NCI-H1436 (cell line): ENCODE measurements at regions not wholly inside any gene's neighbourhood (a gene's known extent, or its start where the extent isn't known, plus 50 kb on each side); places are given as distances from the start of the nearest gene placed in this dataset.
"Not testable (repeated sequence)": the region's sequence is repeated elsewhere in the genome, so short reads cannot be mapped to it uniquely, and the experiment has no call there.

Source experiments
- DNase-seq: peaks from one replicate; lab custom pipeline; 2025; lab: John Stamatoyannopoulos, UW

DNA sequence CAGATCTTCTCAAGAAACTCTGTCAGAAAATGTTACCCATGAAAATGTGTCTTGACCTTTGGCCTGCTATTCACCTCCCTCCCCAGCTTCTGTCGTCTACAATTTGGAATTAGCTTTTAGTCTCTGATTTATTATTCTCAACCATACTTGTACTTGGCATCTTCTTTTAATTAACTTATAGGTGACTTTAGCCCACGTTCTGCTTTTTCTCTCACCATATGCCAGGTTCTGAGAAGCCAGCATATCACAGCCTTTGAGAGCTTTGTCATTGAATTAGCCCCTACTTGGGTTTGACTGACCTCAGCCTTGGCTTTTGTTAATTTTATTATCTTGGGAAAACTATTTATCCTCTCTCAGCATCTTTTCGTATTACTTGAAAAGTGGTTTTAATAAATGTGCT, 355.9 kb downstream of the OXSM start:
- DNase-seq = no peak

DNA sequence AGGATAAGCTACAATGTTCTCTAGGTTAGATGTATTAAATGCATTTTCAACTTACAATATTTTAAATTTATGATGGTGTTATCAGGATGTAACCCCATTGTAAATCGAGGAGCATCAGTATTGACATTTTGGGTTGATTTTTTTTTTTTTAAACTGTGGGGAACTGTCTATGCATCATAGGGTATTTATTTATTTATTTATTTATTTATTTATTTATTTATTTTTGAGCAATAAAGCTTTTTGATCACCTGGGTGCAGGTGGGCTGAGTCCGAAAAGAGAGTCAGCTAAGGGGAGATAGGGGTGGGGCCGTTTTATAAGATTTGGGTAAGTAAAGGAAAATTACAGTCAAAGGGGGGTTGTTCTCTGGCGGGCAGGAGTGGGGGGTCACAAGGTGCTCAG, 367.5 kb downstream of the OXSM start:
- DNase-seq = not testable (repeated sequence)

DNA sequence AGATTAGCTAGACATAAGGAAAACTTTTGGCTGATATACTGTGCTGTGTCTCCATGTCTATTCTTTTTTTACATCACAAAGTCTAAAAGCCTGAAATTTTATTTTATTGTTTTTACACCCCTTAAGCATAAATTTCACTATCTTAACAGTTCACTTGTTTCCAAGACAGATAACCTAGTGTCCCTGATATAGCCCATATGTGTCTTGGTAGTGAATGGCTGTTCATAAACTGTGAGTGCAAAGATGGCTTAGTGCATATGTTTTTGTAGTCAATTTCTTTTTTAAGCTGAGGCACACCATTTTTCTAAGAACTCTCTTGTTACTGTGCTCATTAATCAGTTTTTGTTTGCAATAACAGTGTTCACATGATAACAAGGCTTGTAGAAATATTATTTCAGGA, 381.1 kb downstream of the OXSM start:
- DNase-seq = no peak

DNA sequence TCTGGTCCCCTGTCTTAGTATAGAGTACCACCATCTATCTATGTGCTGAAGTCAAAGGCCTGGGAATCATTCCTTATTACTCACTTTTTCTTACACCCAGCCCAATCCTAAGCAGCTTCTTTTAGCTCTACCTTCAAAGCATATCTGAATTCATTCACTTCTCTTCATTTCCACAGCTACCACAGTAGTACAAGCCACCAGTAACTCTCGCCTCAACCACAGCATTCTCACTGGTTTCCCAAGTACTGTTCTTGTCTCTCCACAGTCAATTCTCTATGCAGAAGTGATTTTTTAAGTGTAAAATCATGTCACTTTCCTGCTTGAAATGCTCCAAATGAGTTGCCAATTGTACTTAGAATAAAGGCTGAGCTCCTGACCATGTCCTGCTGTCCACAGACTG, 401.7 kb downstream of the OXSM start:
- DNase-seq = no peak

DNA sequence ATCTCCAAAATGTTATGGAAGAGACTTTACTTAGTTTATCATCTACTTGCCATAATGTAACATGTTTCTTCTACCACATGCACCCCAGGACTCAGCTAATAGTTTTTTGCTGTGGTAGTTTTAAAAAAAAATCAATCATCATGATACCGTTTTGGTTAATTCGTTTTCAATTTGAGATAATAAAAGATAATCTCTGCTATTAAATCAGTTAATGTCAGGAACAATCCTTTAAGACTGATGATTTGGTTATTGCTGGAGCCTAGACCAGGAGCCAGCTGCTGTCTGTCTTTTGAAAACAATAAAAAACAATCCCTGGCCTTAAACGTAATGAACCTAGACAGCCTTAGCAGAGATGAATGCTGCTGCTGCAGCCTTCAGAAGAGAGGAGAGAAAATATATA, 403.7 kb downstream of the OXSM start:
- no peak for DNase-seq

DNA sequence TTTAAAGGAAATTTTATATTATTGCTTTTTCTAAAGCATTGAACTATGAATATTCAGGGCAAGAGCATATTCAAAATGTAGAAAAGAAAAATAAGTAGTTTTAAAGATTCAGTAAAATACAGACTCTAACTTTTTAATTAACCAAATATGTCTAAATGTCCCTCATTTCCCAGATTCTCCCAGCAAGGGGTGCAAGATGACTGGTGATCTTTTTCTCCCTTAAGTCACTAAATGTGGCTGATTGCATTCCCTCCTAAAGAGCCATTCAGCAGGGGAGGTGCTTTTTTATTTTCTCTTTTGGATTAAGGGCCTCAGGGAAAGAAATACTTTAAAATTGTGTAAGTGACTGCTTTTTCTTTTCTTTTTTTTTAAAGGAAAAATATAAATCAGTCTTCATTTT, 406.9 kb downstream of the OXSM start:
- DNase-seq = no peak

DNA sequence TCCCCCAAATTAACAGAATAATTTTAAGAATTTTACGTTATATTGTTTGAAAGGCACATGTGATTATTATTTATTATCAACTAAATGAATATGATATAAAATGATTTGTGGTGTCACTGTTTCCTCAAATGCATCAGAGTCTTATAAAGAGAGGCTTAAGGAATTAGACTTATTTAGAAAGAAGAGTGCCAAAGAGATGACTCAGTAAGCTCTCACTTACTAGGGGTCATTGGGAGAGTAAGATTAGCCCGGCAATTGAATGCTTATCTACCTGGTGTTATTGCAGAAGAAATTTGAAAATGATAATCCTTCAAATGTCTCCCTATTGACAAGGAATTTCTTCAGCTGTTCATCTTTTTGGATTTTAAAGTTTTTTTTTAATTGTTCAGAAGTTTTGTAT, 408.7 kb downstream of the OXSM start:
- no peak for DNase-seq

DNA sequence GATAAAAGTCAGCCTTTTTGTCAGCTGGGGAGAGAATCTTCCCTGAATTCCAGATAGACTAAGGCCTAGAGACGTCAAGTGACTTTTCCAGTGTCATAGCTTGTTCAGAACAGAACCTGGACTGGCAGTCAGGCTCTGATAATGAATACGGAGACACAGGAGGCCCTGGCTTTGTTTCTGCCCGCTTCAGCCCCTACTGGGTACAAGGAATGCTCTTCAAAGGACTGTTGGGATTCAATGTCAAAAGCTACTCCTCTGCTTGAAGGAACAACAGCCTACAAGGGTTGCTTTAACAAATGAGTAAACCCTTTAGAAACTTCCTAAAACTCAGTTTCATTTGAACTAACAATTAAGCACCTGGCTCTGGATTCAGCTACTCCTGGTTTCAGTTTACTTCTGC, 412.3 kb downstream of the OXSM start:
- DNase-seq = no peak

DNA sequence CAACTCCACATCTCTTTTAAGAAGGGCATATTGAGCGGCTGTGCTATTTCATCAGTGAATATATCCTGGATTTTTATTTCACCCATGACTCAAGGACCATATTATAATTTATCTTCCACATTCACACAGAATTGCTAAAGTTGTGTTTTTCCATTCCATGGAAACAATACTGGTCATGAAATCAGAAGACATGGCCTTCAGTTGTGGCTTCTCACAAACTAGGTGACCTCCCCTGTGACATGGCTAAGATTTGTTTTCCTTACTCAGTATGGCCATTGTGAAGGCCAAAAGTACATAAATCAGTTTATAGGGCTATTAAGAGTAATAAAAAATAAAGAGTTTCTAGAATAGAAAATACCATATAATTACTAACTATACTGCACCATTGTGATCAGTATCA, 415.6 kb downstream of the OXSM start:
- no peak for DNase-seq

DNA sequence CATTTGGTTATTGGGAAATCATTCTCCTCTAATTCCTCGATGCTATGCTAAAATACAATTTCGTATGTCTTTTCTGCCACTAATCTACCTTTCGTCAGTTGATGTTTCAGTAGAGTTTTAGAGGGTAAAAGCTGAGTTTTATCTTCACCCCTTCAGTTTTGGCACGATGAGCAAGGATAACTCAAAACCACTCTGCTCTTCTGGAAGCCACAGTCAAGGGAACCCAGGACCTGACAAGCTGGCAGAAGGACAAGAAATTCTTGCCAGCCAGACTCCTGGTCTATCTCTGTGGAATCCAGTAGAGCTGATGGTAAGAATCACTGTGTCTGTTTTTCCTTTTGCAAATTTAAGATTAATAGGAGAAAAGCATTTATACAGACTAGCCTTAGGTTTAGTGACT, 414.4 kb upstream of the LRRC3B start:
- no peak for DNase-seq

DNA sequence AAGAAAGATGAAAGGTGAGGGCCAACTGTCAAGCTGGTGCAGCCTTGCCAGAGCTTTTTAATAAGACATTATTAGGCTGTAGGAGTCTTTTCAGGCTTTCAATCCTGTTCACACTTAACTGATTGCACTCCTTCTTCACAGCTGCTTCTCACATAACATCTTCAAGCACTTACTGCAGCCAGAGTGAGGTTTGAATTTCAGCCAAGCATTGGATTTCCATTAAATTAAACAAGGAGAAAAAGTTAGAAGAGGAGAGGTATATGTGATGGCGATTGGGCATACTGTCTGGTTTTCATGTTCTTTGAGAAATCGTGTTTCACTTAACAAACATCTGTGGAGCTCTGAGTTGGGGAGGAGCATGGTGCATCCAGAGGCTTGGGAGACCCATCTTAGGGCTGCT, 392.8 kb upstream of the LRRC3B start:
- DNase-seq = no peak

DNA sequence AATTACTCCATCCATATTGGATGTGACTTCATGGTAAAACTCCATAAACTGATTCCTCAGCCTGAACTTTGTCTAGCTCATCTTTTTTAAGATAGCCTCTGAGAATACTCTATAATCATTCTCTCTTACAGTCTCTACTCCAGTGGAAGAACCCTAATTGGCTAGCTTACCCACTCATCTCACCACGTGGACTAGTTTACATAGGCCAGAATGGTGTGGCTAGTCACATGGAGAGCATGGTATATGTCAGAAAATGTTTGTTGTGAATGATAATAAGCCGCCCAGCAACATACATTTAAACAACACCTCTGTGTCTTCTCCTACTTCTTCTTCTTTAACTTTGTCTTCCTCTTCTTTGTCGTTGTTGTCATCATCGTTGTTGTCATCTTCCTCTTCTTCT, 389.2 kb upstream of the LRRC3B start:
- DNase-seq = no peak

DNA sequence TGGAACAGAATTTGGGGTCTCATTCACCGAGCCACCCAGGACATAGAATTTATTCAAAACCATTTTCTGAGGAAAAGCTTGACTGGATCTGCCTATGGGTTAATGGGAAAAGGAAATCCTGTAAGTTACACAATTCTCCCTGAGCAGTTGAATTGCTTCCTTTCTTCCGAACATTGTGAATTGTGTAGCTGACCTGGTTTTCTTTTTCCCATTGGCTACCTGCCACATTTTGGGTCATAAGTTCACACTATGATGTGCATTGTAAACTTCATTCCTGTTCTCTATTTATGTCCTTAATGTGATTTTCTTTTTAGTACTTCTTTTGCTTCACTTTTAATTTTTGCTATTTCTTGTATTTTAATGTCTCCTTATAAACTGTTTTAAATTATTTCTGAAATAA, 386.0 kb upstream of the LRRC3B start:
- DNase-seq = no peak

DNA sequence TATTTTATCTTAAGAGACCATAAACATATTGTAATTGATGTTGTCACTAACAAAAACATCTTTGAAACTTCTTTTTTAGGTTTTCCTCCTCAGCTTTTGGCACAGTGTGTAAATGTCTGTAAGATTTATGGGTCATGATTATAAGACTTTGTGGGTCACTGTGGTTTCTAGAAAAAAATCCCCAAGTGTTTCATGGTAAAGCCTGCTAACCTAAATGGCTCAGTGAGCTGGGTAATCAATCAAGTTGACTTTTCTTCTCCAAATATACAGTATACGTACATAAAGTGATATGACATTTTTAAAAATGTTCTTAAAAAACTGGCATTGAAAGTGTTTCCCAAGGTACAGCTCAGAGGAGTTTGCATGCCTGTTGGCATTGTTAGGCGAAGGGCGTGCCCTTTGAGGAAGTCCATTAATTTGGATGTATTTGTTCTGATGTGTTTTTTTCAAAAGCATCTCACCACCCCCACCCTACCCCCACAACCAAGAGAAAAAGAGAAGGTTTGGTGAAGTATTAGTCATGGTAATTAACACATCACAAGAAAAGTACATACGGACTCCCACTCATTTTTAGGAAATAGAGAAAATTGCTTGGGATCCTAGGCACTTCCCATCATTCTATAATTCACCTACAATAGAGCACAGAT, 385.4 kb upstream of the LRRC3B start:
- DNase-seq = no peak

DNA sequence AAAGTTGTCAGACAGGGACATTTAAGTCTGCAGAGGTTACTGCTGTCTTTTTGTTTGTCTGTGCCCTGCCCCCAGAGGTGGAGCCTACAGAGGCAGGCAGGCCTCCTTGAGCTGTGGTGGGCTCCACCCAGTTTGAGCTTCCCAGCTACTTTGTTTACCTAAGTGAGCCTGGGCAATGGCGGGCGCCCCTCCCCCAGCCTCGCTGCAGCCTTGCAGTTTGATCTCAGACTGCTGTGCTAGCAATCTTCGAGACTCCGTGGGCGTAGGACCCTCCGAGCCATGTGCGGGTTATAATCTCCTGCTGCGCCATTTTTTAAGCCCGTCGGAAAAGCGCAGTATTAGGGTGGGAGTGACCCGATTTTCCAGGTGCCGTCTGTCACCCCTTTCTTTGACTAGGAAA, 378.0 kb upstream of the LRRC3B start:
- not testable (repeated sequence) for DNase-seq

DNA sequence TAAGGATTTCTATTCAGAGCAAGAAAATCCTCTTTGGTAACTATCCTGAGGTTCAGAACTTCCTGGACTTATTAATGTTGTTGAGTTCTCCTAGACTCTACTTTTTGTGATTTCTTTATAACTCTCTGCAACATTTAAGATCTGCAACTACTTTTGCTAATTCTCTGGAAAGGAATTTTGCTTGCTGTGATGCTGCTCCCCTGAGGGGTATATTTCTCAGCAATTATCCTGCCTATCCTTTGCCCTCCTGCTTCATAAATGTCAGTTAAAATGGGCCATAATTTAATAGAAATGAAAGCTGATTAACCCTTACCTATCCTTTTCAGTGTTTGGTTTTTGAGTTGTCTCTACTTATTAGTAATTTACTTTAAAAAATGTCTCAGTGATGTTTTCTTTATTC, 377.3 kb upstream of the LRRC3B start:
- no peak for DNase-seq

DNA sequence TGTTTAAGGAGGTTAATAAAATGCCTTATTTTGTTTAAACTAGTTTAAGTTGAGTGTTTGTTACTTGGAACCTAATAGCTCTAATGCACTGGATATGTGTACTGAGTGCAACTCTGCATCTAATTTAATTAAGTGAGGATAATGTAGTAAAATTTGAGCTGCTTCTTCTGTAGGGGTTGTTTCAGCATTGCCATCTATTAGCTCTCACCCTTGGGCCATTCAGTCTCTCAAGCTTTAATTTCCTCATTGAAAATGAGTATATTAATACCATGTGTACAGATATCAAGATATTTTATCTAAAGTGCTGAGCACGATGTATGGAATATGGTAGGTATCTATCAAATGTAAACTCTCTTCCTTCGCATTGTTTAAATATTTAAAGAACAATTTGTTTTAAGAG, 375.7 kb upstream of the LRRC3B start:
- DNase-seq = no peak

DNA sequence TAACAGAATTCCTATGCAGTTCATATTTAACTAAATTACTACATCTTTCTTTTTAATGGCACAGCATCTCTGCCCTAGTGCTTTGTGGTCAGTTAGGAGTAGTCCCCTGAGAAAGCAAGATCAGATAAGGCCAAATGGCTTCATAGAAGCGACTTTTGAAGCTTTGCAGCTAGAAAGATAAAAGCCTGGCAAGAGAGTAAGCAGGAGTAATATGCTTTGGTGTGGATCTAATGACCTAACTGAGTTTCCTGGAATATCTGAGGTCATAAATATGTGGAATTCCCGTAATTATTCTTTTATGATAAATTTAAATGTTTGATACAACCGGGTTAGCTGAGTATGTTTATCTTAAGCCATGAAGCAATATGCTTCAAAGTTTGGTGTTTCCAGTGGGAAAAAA, 374.9 kb upstream of the LRRC3B start:
- DNase-seq = no peak

DNA sequence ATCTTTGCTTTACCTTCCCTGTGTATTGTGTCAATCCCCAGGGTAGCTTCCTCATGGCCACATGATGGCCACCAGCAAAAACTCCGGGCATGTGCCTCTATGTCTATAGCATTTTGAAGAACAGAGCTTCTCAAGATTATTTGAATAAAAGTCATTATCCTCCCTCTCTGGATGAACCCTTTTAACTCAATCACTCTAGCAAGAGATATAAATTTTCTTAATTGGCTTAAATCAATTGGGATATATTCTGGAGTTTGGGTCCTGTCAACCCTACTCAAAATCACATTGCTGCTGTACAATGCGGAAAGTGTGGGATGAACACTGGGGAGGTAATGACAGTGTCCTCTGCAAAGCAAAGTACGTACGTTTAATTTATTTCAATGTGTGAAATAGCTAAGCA, 370.6 kb upstream of the LRRC3B start:
- no peak for DNase-seq

DNA sequence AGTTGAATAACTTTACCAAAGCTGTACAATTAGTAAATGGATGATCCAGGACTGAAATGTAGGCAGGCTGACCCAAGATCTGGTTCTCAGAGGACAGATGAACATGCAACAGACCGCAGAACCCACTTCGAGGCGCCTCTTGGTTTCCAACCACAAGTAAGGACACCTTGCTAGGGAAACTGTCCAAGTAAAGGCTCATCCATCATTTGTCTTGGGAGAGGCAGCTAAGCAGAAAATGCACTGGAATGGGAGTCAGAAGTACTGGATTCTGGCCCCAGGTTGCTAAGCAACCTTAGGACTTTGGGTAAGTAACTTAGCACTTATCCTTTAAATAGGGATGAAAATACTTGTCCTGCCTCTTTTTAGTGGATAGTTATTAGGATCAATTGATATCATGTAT, 366.3 kb upstream of the LRRC3B start:
- DNase-seq = no peak

DNA sequence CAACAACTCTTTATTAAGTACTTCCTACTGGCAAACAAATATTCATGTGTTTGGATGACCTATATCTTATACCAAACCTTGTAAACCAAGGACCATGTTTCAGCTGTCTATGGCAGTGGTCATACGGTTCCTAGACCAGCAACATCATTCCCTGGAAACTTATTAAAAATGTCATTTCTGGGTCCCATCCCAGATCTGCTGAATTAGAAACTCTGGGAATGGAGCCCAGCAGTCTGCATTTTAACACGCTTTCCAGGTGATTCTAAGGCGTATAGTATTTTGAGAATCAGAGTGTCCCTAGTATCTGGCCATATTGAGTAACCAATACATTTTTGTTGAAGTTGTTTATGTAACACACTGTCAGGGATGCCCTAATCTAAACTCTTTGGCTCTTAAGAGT, 363.4 kb upstream of the LRRC3B start:
- no peak for DNase-seq

DNA sequence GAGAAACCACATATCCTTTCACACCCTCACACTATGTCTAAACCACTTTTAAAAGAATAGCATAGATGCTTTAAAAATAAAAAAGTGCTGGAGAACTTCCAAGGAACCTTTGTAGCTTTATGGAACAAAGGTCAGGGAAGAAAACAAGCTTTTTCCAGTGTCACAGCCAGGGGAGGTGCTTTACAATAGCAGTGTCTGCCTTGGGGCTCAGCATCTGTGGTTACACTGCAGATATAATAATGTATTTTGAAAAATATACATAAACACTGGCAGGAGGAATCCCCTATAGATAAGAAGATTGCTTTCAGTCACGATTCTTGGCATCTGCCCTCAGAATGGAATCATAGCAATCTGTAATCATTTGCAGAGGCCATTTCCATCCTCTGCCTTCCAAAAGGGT, 362.4 kb upstream of the LRRC3B start:
- no peak for DNase-seq

DNA sequence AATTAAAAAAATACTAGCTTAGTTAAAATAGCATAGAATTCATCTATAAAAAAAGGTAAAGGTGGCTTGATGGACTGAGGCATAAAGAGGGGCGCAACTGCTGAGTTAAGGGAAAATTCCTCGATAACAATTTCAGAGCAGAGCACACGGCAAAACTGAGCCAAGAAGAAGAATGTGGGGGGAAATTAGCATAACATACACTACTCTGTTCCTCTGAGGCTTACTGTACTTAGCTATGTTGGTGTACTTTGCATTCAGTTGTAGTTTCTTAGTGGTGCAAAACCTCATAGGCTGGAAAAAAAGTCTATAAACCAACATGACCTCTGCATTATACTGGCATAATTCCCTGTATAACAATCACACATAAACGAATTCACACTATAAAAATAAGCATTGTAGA, 357.9 kb upstream of the LRRC3B start:
- DNase-seq = no peak

DNA sequence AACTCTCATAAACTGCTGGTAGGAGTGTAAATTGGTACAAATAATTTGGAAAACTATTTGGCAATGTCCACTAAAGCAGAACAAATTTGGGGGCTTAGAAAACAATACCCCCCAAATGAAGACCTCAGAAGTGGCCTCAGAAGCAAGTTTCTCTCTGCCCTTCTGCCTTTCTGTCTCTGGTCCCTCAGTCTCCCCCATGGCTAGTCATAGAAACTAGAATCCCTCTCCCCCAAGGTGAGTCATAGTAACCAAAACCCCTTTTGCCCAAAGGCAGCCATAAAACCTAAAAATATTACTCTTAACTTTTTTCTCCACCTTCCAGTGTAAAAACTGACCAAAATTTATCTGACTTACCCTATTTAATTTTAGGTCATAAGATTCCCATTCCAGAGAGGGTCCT, 350.7 kb upstream of the LRRC3B start:
- no peak for DNase-seq

DNA sequence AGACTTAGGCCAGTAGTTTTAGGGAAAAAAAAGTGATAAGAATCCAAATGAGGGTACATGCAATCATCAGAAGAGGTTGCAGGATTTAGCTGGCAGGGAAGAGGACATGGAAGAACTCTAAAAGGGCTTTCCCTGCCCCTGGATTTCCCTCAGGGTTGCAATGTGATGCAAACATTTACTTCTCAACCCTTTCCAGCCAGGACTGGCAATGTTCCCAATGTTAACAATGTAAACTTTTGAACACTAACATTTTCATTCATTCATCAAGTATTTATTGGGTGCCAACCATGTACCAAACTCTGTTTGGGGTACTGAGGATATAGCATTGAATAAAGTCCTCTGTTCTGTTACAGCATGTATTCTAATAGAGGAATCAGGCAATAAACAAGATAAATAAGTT, 349.4 kb upstream of the LRRC3B start:
- no peak for DNase-seq
